Body of pancreas (tissue), 4 donors: ENCODE measurements at regions not wholly inside any gene's neighbourhood (a gene's known extent, or its start where the extent isn't known, plus 50 kb on each side); places are given as distances from the start of the nearest gene placed in this dataset.

Experiments used
- CTCF ChIP-seq, 7 experiments: fragments of 450-650 bp in 4 of 7; fragments of 200-600 bp in 3 of 7; sonication (generic) in 3 of 7; IDR thresholded peaks; one replicate each; pipeline ENCODE4 v1.5.1; 2016 to 2019; ENCODE audit warnings: antibody characterized with exemption in 7 of 7
- POLR2A ChIP-seq, 3 donors: fragments of 450-650 bp; IDR thresholded peaks; one replicate each; pipeline ENCODE4 v1.6.1; 2016; ENCODE audit warnings: antibody characterized with exemption in 3 of 3, mild to moderate bottlenecking in 2 of 3

GRCh38 chr10:10193848-10194247 lies 823.8 kb upstream of the CELF2 start:
- TF ChIP-seq CTCF (IDR thresholded peaks at IDR 0.05) (no peak), POLR2A (IDR thresholded peaks at IDR 0.05) (no peak)
